SHP77 treated with DMSO at 0.1 percent for 48 hours (cell line): ENCODE measurements at regions not wholly inside any gene's neighbourhood (a gene's known extent, or its start where the extent isn't known, plus 50 kb on each side); places are given as distances from the start of the nearest gene placed in this dataset.

Source experiments
- DNase-seq: peaks from one replicate; lab custom pipeline; 2025; lab: John Stamatoyannopoulos, UW

GRCh38 chr10:107453561-107453960, 289.1 kb upstream of the SORCS1 start:
- no peak for DNase-seq

GRCh38 chr10:107451047-107451446, 286.5 kb upstream of the SORCS1 start:
- no peak for DNase-seq

GRCh38 chr10:107450056-107450455, 285.6 kb upstream of the SORCS1 start:
- no peak for DNase-seq

GRCh38 chr10:107444443-107444842, 279.9 kb upstream of the SORCS1 start:
- no peak for DNase-seq

GRCh38 chr10:107443813-107444212, 279.3 kb upstream of the SORCS1 start:
- no peak for DNase-seq

DNA sequence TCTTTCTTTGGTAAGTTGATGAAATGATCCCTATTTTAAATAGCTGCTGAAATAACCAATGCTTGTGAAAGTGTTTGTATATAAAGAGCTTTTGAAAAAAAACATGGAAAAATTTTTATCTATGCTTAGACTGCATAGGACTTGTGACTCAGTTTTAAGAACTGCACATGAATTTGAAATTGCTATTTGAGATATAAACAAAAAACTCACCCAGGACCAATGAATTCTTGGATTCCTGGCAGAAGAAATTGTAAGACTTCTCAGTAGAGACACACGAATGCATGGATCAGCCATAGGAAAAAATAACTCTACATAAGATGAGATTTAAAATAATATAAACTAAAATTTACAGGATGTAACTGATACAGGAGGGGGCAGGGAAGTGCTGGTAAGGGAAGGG, 278.8 kb upstream of the SORCS1 start:
- no peak for DNase-seq

DNA sequence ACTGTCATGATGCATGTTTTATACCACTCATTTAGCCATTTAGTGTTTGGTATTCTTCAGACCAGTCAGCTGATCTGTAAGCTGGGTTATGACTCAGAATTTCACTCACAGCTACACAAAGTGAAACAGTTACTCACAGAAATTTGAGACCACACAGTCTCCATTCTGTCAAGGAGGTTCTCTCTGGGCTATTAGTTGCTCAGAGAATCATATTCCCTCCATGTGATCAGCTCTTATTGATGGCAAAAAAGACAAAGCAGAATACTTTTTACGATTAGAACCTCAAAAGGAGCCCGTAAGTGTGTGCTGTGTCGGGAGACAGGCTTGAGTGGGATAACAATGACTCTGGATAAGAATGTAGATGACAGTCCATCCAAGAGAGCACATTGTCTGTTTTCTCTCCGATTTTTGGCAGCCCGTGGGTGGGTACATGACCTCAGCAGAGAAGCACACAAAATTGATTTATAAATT, 277.6 kb upstream of the SORCS1 start:
- no peak for DNase-seq

DNA sequence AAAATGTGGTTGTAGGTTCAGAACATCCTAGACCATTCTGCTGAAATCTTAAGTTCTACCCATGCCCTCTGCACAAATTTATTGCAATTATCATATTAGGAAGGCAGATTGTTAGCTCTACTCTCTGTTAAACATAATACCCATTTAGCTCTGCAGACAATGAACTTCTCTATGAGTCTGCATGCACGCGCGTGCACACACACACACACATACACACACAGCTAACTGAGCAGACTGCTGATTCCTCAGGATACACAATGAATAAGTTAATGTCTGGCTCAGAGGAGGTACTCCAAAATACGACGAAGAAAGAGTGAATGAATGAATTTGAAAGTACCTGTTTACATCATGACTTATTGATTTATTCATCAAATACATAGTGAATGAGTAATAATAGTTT, 276.2 kb upstream of the SORCS1 start:
- no peak for DNase-seq

DNA sequence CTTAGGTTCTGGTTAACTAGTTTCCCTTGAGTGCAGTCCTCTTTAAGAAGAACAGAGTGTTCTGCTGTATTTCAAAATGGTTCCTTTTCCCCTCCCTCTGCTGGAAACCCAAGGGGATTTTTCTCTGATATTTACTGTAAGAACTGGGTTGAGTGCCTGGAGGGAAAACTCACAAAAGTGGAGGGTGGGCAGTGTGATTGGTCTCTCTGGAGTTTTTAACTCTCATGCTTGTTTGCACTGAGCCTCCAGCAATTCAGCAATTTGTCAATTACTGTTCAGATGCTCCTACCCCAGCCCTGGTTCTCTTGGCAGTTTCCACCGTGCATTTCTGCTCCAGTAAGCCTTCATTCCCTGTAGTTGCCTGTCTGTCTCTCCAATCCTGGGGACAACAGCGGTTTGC, 273.4 kb upstream of the SORCS1 start:
- no peak for DNase-seq

DNA sequence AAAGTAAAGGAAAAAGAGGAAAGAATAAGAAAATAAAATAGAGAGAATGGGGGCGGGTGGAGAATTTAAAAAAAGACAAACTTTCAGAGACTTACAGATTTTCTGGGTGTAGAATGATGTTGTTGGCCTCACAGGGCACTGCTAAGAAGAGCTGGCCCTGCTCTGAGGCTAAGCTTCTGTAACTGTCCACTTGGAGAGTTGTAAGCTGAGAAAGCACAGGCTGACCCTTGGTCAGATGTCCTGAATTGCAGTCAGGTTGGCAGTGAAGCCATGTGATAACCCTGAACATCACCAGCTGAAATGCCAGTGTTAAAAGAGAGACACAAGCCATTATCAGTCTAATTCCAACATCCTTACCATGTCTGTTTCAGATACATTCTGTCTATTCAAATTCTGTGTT, 272.1 kb upstream of the SORCS1 start:
- DNase-seq: no peak

DNA sequence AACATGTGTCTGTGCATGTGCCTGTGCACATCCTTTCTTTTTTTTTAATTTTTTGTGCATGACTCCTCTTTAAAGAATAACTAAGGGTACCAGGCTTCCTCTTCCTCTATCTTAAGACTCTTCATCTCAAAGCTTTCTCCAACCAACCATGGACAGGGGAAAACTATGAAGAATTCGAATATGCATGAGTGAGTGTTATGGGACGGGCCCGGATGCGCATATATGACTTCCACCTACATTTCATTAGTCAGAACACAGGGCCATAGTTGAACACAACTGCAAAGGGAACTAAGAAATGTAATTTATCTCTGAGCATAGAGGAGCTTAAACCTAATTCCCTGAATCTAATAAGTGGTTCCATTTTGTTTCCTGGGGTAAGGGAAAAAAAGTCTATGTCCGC, 270.3 kb upstream of the SORCS1 start:
- DNase-seq: no peak

DNA sequence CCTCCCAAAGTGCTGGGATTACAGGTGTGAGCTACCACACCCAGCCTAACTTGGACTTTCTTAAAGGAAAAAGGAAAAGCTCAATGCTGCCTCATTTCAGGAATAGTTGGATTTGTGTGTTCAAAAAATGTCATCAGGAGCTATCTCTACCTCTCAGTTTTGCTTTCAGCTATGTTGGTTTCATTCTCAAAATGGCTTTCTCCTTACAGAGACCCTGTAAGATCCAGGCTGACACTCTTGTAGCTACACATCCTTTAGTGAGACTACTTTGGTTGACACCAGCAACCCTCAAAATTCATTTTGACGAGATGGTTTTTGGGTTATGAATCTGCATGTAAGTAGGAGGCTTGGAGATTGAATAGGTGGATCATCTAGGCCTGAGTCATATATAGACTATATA, 269.7 kb upstream of the SORCS1 start:
- DNase-seq: no peak

- DNase-seq: no peak
Measured at GRCh38 chr10:107433605-107434004, 269.1 kb upstream of the SORCS1 start.

DNA sequence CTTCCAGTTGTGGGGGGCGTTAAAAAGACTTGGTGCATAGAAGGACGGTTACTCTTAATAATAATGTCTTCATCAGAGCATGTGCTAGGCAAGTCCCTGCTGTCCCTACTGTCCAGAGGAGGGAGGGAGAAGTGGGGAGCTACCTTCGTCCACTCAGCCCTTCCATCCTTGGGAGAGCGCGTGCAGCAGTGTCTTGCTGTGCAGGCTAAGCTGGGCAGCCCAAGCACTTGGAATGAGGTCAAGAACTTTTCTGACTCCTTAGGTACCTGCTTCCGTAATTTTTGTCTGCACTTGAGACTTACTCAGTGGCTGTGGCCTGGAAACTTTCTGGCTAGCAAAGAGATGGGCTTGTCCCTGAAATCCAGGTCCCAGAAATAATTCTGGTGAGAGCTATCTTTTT, 265.9 kb upstream of the SORCS1 start:
- no peak for DNase-seq

GRCh38 chr10:107427016-107427415, 262.5 kb upstream of the SORCS1 start:
- DNase-seq: no peak

- no peak for DNase-seq
Measured at GRCh38 chr10:107425931-107426553, 261.5 kb upstream of the SORCS1 start.

DNA sequence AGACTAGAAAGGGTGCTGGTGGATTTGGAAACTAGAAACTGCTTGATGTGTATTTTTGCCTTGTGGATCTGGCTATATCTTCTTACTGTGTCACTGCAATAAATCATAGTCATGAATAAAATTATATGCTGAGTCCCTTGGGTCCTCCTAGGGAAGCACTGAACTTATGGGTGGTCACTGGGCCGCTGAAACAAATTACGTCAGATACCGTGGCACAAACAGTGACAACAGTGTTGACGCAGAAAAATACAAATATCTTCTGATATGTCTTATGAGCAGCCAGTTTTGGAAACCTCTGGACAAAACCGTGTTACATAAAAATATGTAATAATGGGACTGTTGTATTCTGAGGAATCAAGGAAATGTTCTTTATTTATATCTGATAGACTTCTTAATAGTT, 260.1 kb upstream of the SORCS1 start:
- DNase-seq: no peak

DNA sequence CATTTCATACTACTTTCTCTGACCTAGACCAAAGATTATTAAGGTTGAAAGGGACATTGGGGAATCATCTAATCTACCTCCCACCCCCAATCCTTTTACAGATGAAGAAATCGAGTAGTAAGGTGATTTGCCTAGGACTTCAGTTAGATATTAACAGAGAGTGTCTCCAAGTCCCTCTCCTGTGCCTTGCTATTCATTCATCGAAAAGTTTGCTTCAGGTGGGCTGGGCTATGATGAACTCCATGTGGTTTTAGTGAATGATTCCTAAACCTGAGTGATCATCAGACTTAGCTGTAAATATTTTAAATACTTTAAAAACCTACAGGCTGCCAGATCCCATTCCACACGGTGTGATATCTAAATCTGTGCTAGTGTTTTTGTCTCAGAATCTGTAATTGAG, 259.4 kb upstream of the SORCS1 start:
- DNase-seq: no peak

GRCh38 chr10:107422681-107423080, 258.2 kb upstream of the SORCS1 start:
- DNase-seq: no peak

DNA sequence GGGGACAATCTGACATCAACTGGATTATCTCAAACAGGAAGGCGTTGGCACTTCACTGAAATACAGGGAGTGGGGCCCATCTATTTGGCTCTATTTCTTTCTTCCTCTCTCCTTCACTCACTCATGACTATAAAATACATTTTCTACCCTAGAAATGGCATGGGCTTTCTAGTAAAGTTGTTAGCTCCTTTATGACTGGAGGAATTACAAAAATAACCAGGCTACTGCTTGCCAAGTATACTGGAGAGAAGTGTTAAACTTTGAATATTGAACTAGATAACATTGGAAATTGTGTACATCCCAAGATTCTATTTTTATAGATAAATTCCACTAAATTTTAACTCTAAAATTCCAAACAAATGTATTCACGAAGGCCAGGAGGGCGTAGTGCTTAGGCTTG, 255.7 kb upstream of the SORCS1 start:
- DNase-seq: no peak

GRCh38 chr10:107418085-107418806, 253.7 kb upstream of the SORCS1 start:
- DNase-seq: no peak

DNA sequence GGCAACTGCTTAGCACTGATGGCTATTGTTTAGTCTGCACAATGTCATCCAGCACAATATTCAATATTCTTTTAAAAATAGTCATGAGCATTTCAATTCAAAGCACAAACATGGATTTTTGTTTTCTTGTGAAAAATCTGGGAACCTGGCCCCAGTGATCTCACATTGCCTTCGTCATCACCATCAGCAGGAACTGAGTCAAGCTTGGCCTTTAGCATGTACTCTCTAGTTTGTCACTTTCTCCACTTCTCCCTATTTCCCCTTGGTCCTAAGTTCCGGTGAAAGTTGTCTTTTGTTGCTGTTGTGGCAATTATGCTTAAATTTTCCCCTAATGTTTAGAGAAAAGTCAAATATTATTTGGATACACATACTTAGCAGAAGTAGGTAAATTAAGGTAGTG, 252.9 kb upstream of the SORCS1 start:
- no peak for DNase-seq

DNA sequence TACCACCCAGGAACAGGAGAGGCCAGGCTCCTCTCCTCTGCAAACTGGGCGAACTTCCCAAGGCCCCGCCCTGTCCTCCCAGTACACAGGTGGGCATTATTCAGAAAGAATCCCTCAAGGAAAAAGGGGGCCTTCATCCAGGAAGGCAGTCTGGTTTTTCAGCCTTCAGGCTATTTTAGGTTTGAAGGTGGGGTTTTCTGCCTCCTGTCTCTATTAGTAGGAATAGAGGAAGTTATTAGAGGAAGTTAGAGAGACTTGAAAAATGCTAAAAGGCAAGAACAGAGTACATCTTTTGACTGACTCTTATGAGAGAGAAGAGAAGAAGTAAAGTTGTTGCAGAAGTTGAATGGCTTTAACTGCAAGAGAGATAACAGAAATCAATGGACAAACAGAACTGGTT, 250.9 kb upstream of the SORCS1 start:
- no peak for DNase-seq

- DNase-seq: no peak
Measured at GRCh38 chr10:107413971-107414370, 249.5 kb upstream of the SORCS1 start.
